ENCODE measurements at regions not wholly inside any gene's neighbourhood (a gene's known extent, or its start where the extent isn't known, plus 50 kb on each side); places are given as distances from the start of the nearest gene placed in this dataset.

GRCh38 chr4:112840061-112840460 is 203.1 kb downstream of the LARP7 start:
- DNase-seq (ENCODE audit: low read depth): no peak
- TF ChIP-seq, protein P1, sequence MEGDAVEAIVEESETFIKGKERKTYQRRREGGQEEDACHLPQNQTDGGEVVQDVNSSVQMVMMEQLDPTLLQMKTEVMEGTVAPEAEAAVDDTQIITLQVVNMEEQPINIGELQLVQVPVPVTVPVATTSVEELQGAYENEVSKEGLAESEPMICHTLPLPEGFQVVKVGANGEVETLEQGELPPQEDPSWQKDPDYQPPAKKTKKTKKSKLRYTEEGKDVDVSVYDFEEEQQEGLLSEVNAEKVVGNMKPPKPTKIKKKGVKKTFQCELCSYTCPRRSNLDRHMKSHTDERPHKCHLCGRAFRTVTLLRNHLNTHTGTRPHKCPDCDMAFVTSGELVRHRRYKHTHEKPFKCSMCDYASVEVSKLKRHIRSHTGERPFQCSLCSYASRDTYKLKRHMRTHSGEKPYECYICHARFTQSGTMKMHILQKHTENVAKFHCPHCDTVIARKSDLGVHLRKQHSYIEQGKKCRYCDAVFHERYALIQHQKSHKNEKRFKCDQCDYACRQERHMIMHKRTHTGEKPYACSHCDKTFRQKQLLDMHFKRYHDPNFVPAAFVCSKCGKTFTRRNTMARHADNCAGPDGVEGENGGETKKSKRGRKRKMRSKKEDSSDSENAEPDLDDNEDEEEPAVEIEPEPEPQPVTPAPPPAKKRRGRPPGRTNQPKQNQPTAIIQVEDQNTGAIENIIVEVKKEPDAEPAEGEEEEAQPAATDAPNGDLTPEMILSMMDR (IDR thresholded peaks at IDR 0.05; ENCODE audit: low read depth, low read length): no peak
- TF ChIP-seq POLR2A (IDR thresholded peaks at IDR 0.05; ENCODE audit: extremely low read depth, insufficient read length) (no peak), MAX (IDR thresholded peaks at IDR 0.05; ENCODE audit: low read depth, low read length) (no peak), MYC (IDR thresholded peaks at IDR 0.05; ENCODE audit: low read depth, low read length) (no peak)
- H3K4me3 ChIP-seq (ENCODE audit: low read depth, low read length): no peak overlapping the region

DNA sequence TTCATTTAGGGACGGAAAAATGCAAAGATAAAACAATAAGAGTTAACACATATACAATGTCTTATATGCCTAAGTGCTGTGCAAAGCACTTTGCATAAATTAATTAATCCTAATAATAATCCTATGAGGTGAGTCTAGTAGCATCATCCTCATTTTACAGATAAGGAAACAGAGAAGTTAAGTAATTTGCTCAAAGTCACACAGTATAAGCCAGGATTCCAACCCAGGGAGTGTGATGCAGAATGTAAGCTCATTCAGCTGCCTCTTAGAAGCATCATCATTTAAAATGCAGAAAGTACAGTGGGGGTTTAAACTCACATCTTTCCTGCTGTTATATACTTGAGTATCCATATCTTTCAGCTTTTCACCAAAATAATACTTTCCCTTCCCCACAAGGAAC is 203.7 kb downstream of the LARP7 start:
- DNase-seq (ENCODE audit: low read depth): no peak
- H3K4me3 ChIP-seq (ENCODE audit: low read depth, low read length): no peak overlapping the region
- no peak for TF ChIP-seq POLR2A (IDR thresholded peaks at IDR 0.05; ENCODE audit: extremely low read depth, insufficient read length)
- TF ChIP-seq MAX (IDR thresholded peaks at IDR 0.05; ENCODE audit: low read depth, low read length): no peak
- TF ChIP-seq, protein P1 (IDR thresholded peaks at IDR 0.05; ENCODE audit: low read depth, low read length): no peak
- TF ChIP-seq MYC (IDR thresholded peaks at IDR 0.05; ENCODE audit: low read depth, low read length): no peak

DNA sequence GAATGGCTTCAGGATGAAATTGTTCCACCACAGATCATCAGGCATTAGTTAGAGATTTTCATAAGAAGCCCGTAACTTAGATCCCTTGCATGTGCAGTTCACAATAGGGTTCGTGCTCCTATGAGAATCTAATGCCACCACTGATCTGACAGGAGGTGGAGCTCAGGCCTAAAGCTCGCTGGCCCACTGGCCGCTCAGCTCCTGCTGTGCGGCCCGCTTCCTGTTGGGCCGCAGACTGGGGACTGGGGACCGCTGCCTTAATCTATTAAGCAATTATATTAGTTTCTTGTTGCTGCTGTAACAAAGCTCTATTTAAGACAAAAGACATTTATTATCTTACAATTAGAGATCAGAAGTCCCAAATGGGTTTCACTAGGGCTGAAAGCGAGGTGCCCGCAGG is 205.6 kb downstream of the LARP7 start:
- TF ChIP-seq MAX (IDR thresholded peaks at IDR 0.05; ENCODE audit: low read depth, low read length) (no peak), MYC (IDR thresholded peaks at IDR 0.05; ENCODE audit: low read depth, low read length) (no peak), POLR2A (IDR thresholded peaks at IDR 0.05; ENCODE audit: extremely low read depth, insufficient read length) (no peak)
- TF ChIP-seq, protein P1 (IDR thresholded peaks at IDR 0.05; ENCODE audit: low read depth, low read length): no peak
- no peak for DNase-seq (ENCODE audit: low read depth)
- H3K4me3 ChIP-seq (ENCODE audit: low read depth, low read length): no peak overlapping the region

GRCh38 chr4:112845386-112845785 is 204.1 kb upstream of the ANK2 start:
- no peak for DNase-seq (ENCODE audit: low read depth)
- TF ChIP-seq POLR2A (IDR thresholded peaks at IDR 0.05; ENCODE audit: extremely low read depth, insufficient read length) (no peak), MYC (IDR thresholded peaks at IDR 0.05; ENCODE audit: low read depth, low read length) (no peak), MAX (IDR thresholded peaks at IDR 0.05; ENCODE audit: low read depth, low read length) (no peak)
- TF ChIP-seq, protein P1 (IDR thresholded peaks at IDR 0.05; ENCODE audit: low read depth, low read length): no peak
- H3K4me3 ChIP-seq (ENCODE audit: low read depth, low read length): no peak overlapping the region

DNA sequence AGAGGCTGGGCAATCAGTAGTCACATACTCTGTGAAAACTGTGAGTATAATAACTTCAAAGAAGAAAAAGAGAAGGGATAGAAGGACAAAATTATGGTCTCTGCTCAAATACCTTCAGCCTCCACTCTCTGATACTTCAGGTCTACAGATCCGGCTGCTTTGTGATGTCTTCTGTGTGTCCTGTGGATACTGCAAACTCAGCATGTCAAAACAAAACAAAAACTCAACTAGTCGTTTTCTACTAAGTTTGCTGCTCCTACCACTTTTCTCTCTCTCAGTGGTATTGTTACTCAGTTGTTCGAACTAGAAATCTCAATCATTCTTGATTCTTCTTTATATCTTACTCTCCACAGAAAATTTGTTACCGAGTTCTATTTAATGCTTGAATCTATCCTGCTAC is 202.4 kb upstream of the ANK2 start:
- H3K4me3 ChIP-seq (ENCODE audit: low read depth, low read length): no peak overlapping the region
- no peak for DNase-seq (ENCODE audit: low read depth)
- no peak for TF ChIP-seq MYC (IDR thresholded peaks at IDR 0.05; ENCODE audit: low read depth, low read length)
- TF ChIP-seq POLR2A (IDR thresholded peaks at IDR 0.05; ENCODE audit: extremely low read depth, insufficient read length): no peak

- H3K4me3 ChIP-seq (ENCODE audit: low read depth, low read length): no peak overlapping the region
- TF ChIP-seq MYC (IDR thresholded peaks at IDR 0.05; ENCODE audit: low read depth, low read length): no peak
- TF ChIP-seq POLR2A (IDR thresholded peaks at IDR 0.05; ENCODE audit: extremely low read depth, insufficient read length): no peak
- TF ChIP-seq MAX (IDR thresholded peaks at IDR 0.05; ENCODE audit: low read depth, low read length): no peak
- TF ChIP-seq, protein P1 (IDR thresholded peaks at IDR 0.05; ENCODE audit: low read depth, low read length): no peak
- no peak for DNase-seq (ENCODE audit: low read depth)
Observed at GRCh38 chr4:112847781-112848180, 201.7 kb upstream of the ANK2 start.

All from NB4 (cell line).